Choroid plexus epithelial cell (primary cell): ENCODE measurements at regions not wholly inside any gene's neighbourhood (a gene's known extent, or its start where the extent isn't known, plus 50 kb on each side); places are given as distances from the start of the nearest gene placed in this dataset.
"Not testable (repeated sequence)": the region's sequence is repeated elsewhere in the genome, so short reads cannot be mapped to it uniquely, and the experiment has no call there.

Experiments used
- DNase-seq: peaks from one replicate; pipeline ENCODE4 v3.0.0-alpha.2; 2010; ENCODE audit warnings: low read depth
- H3K4me3 ChIP-seq: 2 replicates; pipeline ENCODE4 v1.5.1; 2011; ENCODE audit warnings: low read depth, mild to moderate bottlenecking, control low read depth, low read length, moderate library complexity
- TF ChIP-seq, protein P1 (sequence below): conservative IDR thresholded peaks from 2 replicates; pipeline ENCODE4 v1.5.1; 2011; ENCODE audit warnings: low read depth, mild to moderate bottlenecking, control low read depth, inconsistent platforms, low read length, moderate library complexity

DNA sequence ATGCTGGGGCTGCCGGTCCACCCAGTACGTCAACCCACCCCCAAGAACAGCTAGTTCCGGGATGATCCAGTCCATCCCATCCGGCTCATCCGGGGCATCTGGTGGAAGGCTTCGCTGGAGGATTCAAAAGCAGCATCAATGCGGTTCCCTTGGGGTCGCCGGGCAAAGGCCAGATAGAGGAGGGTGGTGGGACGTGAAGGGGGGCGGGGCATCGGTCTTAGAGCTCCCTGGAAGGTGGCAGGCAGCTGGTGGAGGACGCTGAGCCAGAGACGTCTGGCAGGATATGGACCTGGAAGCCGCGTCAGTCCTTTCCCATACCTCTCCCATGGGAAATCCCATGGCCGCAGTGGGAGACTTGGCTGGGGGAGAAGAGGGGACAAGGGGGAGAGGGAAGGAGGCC, 1500.8 kb upstream of the DEFB115 start:
- no peak overlapping the region for H3K4me3 ChIP-seq

DNA sequence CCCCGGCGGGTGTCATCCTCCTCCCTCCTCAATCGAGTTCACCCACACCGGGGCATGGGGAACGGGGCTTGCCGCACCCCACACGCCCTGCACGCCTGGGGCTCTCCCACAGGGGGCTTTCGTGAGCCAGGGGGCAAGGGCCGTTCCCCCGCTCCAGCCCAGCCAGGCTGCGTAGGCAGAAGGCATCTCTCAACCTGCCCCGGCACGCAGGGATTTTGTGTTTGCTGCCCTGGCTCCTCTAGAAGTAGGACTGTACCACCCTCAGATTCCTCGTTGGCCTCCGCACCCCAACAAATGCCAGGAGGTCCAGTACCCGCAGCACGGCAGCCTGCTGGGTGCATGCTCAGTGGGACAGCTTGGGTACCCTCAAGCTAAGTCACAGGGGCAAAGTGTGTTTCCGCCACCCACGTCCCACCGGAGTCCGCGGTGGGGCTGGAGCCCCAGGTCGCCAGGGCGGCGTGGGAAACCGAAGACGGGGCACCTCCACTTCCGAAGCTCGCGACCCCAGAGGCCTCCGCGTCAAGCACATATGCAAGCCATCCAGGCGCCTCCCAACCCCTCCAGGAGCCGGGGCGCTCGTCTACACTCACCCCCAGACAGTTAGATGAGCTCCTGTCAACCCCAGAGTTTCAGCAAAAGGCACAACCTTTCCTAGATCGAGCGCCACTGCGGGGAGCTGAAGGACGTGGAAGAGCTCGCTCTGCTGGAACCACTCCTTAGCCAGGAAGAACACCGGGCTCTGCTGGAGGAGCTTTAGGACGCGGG, 1495.7 kb upstream of the DEFB115 start:
- H3K4me3 ChIP-seq, DNase-seq: not testable (repeated sequence)

More for the DNA sequence above, 1500.8 kb upstream of the DEFB115 start:
- TF ChIP-seq, protein P1, sequence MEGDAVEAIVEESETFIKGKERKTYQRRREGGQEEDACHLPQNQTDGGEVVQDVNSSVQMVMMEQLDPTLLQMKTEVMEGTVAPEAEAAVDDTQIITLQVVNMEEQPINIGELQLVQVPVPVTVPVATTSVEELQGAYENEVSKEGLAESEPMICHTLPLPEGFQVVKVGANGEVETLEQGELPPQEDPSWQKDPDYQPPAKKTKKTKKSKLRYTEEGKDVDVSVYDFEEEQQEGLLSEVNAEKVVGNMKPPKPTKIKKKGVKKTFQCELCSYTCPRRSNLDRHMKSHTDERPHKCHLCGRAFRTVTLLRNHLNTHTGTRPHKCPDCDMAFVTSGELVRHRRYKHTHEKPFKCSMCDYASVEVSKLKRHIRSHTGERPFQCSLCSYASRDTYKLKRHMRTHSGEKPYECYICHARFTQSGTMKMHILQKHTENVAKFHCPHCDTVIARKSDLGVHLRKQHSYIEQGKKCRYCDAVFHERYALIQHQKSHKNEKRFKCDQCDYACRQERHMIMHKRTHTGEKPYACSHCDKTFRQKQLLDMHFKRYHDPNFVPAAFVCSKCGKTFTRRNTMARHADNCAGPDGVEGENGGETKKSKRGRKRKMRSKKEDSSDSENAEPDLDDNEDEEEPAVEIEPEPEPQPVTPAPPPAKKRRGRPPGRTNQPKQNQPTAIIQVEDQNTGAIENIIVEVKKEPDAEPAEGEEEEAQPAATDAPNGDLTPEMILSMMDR = no peak
- no peak for DNase-seq

DNA sequence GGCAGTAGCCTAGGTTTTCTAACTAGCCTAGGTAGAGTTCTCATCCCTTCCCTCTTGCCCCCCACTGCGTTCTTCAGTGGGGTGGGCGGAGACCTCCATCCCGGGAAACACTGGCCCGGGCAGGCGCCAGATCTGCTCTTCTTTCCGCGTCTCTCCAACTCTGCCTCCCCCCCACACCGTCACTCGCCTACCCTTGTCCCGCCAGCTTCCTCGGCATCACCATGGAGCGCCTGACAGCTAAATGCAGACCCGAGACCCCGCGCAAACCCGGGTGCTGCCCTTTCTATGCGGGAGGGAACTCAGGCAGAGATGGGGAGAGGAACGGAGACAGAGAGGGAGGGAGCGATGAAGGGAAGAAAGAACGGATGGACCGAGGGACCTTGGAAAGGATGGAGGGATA, 1494.8 kb upstream of the DEFB115 start:
- no peak for DNase-seq
- TF ChIP-seq, protein P1 = no peak
- H3K4me3 ChIP-seq = no peak overlapping the region

DNA sequence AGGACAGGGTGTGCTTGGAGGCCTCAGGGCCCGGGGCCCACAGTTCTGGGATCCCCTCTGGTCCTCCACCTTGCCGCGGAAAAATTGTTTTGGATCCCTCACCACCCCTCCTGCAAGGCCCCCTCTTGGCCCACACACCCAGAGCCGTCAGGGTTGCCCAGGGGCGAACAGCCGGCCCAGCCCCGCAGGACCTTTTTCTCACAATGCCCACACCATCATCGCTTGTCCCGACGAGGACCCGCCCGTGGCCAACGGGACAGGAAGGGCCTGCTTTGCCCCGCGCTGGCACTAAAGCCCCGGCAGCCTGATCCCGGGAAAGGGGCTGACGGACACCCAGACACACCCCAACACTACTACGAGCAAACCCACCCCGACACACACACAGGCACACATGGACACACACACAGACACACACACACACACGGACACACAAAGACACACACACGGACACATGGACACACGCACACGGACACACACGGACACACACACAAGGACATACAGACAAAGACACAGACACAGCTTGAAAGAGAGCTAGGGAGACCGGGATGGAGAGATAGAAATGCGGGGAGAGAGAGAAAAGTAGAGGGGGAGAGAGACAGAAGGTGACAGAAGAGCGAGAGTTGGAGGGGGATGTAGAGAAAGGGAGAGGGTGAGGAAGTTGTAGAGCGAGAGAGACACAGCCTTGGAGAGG, 1493.5 kb upstream of the DEFB115 start:
- TF ChIP-seq, protein P1 = no peak

DNA sequence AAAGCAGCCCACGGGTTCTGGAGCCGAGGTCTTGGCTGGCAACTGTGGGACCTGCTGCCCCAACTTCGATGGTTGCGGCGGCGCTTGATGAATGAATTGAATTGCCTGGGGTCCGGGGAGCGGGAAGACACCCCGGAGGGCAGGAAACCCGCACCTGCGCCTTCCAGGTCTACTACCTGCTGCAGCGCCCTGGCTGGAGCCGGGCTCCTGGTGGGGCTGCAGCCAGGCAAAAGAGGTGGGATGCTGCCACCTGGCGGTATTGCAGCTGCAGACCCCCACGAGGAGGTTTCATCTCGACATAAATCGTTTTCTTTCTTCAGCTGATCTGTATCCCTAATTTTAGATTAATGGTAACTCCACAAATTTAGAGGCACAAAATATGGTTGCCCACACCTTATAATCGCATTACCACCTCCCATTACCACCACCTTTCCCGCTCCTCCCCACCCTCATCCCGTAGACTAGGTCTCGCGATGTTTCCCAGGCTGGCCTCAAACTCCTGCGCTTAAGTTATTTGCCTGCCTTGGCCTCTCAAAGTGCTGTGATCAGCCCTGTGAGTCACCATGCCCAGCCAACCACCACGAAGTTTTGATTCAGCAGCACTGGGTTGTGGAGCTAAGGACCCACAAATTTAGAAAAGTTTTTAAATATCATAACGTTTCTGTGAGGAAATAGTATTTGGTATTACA, 1492.4 kb upstream of the DEFB115 start:
- DNase-seq, H3K4me3 ChIP-seq: not testable (repeated sequence)
- TF ChIP-seq, protein P1 = peak; percentile 20

More for the DNA sequence above, 1493.5 kb upstream of the DEFB115 start:
- DNase-seq = no peak
- H3K4me3 ChIP-seq = no peak overlapping the region

DNA sequence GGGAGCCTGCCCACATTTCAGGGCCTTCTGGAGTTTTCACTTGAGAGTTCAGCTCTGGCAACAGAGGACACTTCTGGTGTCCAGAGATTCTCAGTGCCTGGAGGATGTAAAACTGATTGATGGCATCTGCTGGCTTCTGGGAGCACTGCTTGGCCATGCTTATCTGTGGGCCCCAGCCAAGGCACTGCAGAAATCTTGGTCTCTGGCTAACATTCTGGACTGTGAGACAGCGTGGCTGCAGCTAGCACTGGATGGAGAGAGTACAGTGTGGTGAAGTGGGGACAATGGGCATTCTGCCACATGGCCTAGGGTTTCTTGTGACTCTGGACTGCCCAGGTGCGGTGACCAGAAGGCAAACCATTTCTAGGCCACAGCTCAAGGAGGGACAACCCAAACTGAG, 1479.4 kb upstream of the DEFB115 start:
- H3K4me3 ChIP-seq, DNase-seq: not testable (repeated sequence)

DNA sequence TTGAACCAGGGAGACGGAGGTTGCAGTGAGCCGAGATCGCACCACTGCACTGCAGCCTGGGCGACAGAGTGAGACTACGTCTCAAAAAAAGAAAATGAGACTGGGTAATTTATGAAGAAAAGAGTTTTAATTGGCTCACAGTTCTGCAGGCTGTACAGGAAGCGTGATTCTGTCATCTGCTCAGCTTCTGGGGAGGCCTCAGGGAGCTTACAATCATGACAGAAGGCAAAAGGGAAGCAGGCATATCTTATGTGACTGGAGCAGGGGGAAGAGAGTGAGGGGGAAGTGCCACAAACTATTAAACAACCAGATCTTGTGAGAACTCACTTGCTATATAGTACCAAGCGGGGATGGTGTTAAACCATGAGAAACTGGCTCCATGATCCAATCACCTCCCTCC, 1476.2 kb upstream of the DEFB115 start:
- H3K4me3 ChIP-seq, DNase-seq: not testable (repeated sequence)

DNA sequence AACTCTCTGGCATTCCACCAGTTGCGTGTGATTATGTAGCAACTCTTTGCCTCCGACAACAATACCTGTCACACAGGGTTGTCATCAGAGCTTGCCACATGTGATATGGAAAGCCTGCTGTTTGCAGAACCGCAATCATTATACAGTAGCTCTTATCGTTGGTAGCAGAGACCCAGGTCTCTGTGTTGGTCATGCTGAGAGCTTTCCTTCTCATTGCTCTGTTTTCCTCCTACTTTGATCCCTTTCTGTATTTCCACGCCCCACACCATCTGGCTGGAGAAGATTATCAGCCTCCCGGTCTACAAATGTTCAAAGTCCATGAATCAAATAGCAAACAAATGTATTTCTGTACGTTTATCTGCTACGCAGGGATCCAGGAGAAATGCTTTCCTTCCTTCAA, 1475.6 kb upstream of the DEFB115 start:
- DNase-seq, H3K4me3 ChIP-seq: not testable (repeated sequence)

DNA sequence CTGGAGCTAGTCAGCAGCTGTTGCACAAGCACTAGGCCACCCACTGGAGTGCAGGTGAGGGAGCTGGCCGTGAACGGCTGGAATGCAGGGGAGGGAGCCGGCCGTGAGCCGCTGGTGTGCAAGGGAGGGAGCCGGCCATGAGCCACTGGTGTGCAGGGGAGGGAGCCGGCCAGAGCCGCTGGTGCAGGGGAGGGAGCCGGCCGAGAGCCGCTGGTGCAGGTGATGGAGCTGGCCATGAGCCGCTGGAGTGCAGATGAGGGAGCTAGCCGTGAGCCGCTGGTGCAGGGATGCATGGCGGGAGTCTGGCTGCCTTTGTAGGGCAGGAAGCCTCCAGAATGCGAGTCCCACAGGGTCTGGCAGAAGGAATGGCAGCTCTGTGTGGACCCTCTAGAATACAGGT, 1470.0 kb upstream of the DEFB115 start:
- DNase-seq, H3K4me3 ChIP-seq: not testable (repeated sequence)
